Motor neuron (in vitro differentiated cells): ENCODE measurements at regions not wholly inside any gene's neighbourhood (a gene's known extent, or its start where the extent isn't known, plus 50 kb on each side); places are given as distances from the start of the nearest gene placed in this dataset.
A peak's percentile ranks its signal among the peaks of the same experiment; 100 is the strongest.

ENCODE experiments used
- ATAC-seq, 8 experiments: fragments of 200-7000 bp; cut with Tn5 transposase; replicated peaks in 6 of 8; 2 replicates each; pipeline ENCODE4 v1.8.0; 2021; ENCODE audit warnings: mild to moderate bottlenecking in 8 of 8, moderate library complexity in 8 of 8
- H3K27ac ChIP-seq, 2 donors: fragments of 250-450 bp; sonication (Bioruptor Pico); 2 replicates each; pipeline ENCODE4 v1.9.0; 2021; ENCODE audit warnings: antibody characterized with exemption in 2 of 2, mild to moderate bottlenecking in 2 of 2, moderate library complexity in 1 of 2
- H3K4me1 ChIP-seq, 2 donors: fragments of 250-450 bp; sonication (Bioruptor Pico); replicated peaks in 1 of 2; 2 replicates each; pipeline ENCODE4 v1.6.1; 2021; ENCODE audit warnings: antibody characterized with exemption in 2 of 2, mild to moderate bottlenecking in 2 of 2, moderate library complexity in 1 of 2
- H3K4me3 ChIP-seq, 5 donors: fragments of 250-450 bp; sonication (Bioruptor Pico); 2 replicates each; pipeline ENCODE4 v1.9.0; 2021; ENCODE audit warnings: antibody characterized with exemption in 5 of 5, mild to moderate bottlenecking in 5 of 5, moderate library complexity in 4 of 5
- WGBS, 10 experiments: fragments of 450-650 bp; shearing (Covaris generic); methylation state at CpG; one replicate each; pipeline ENCODE4 v1.0.0; 2022; 5-methylcytosine and 5-hydroxymethylcytosine counted together
- in situ Hi-C, 9 experiments: fragments of 400-800 bp; cut with MboI; loops; one replicate each; pipeline ENCODE4 v1.15.0; 2021; ENCODE audit warnings: low sequenced_read_pairs in 9 of 9, low pct_unique_long_range_greater_than_20kb in 2 of 9; ENCODE audit not compliant: unreplicated experiment in 9 of 9

GRCh38 chr19:31961191-31961590 is 384.2 kb upstream of the ZNF507 start:
- peak overlapping the region in 1 of 2 donors; percentile 49 for H3K27ac ChIP-seq
- ATAC-seq, result peak in 4 of 8 experiments; percentile 42 to 63 (median 52)
- in situ Hi-C loops, result no loop called here
- peaks cover 28 to 42% of the 10 kb centered on the region in 2 donors for H3K4me1 ChIP-seq
- WGBS, 10 experiments, result 0 to 92% (median 90%) methylated on average over 1 to 4 of the region's 4 CpGs; no CpG with 5 or more reads in 5 of the 10 experiments
- no peak overlapping the region for H3K4me3 ChIP-seq

DNA sequence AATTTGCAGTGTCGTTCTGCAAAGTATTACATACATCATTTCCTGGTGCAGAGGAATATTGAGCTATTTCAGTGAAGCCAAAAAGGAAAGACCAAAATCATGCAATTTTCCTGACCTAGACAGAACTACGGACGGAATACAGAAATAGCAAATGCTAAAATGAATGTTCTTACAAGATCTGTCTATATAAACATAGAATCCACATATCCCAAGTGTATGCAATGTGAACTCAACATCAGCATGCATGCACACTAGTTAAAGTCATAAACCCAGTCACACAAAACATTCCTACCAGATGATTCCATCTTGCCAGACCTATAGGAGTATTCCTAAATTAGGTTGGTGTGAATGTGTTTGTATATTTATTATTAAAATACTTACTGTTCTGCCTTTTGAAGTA is 383.7 kb upstream of the ZNF507 start:
- no peak overlapping the region for H3K4me3 ChIP-seq
- ATAC-seq, result no peak
- H3K27ac ChIP-seq, result no peak overlapping the region
- in situ Hi-C loops, result no loop called here
- H3K4me1 ChIP-seq, result peaks cover 28 to 42% of the 10 kb centered on the region in 2 donors
- 0 to 100% (median 80%) methylated on average over 2 to 3 of the region's 3 CpGs; no CpG with 5 or more reads in 1 of the 10 experiments for WGBS, 10 experiments

- Histone ChIP-seq H3K4me3 (no peak overlapping the region), H3K4me1 (peaks cover 28 to 42% of the 10 kb centered on the region in 2 donors), H3K27ac (no peak overlapping the region)
- WGBS, 10 experiments, result 0 to 83% (median 37%) methylated on average over 1 to 5 of the region's 5 CpGs; no CpG with 5 or more reads in 3 of the 10 experiments
- in situ Hi-C loops, result no loop called here
- ATAC-seq, result peak in 1 of 8 experiments; percentile 52
Measured at GRCh38 chr19:31962561-31962996, 382.8 kb upstream of the ZNF507 start.

DNA sequence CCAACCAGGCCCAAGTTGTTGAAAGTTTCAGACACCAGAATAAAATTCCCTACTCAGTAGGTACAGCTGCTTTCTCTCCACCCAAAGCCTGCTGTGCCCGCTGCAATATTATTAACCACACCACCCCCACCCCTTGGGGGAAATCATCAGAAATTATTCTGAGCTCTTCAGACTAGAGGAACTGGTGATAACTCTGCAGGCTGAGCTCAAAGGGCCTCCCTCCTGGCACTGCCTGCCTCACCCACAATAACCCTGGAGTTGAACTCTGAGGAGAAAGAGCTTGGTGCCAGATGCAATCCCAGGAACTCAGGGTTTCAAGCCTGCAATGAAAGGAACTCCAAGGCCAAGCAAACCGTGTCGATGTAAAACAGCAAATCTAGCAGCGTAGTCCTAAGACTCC is 381.7 kb upstream of the ZNF507 start:
- H3K27ac ChIP-seq, result no peak overlapping the region
- H3K4me1 ChIP-seq, result peaks cover 28 to 42% of the 10 kb centered on the region in 2 donors
- H3K4me3 ChIP-seq, result no peak overlapping the region
- WGBS, 10 experiments, result 0 to 94% (median 75%) methylated on average over 1 to 3 of the region's 4 CpGs; no CpG with 5 or more reads in 4 of the 10 experiments
- peak in 1 of 8 experiments; percentile 39 for ATAC-seq
- in situ Hi-C loops, result no loop called here

- Histone ChIP-seq H3K4me1 (no peaks in the 10 kb centered on the region), H3K27ac (no peak overlapping the region), H3K4me3 (no peak overlapping the region)
- 7 to 86% (median 79%) methylated on average over 1 to 5 of the region's 5 CpGs; no CpG with 5 or more reads in 3 of the 10 experiments for WGBS, 10 experiments
- no peak for ATAC-seq
- in situ Hi-C loops, result no loop called here
Measured at GRCh38 chr19:31969016-31969415, 376.4 kb upstream of the ZNF507 start.

GRCh38 chr19:31970027-31970461 is 375.4 kb upstream of the ZNF507 start:
- ATAC-seq, result no peak
- no peak overlapping the region for H3K4me3 ChIP-seq
- in situ Hi-C loops, result no loop called here
- H3K4me1 ChIP-seq, result no peaks in the 10 kb centered on the region
- WGBS, 10 experiments, result 0 to 80% (median 55%) methylated on average over 1 to 2 of the region's 2 CpGs; no CpG with 5 or more reads in 4 of the 10 experiments
- no peak overlapping the region for H3K27ac ChIP-seq

DNA sequence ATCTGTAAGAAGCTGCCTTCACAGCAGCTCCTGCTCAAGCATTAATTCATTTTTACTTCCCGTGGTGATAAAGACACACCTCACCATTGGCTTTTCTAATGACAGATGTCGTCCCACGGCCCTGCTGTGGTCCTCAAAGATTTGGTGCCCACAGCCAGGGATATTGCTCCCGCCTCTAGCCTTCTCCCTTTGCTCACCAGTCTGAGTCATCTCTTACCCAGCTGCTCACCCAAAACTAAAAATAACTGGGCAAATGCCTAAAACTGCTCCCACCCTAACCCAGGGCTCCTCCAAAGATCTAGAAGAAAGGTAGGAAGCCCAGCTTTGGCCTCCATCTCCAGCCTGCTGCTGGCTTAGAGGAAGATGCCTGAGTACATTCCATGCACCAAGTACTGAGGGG is 371.1 kb upstream of the ZNF507 start:
- Histone ChIP-seq H3K4me1 (no peaks in the 10 kb centered on the region), H3K27ac (no peak overlapping the region), H3K4me3 (no peak overlapping the region)
- in situ Hi-C loops, result no loop called here
- 0 to 100% (median 60%) methylated on average over 1 to 4 of the region's 4 CpGs; no CpG with 5 or more reads in 5 of the 10 experiments for whole genome bisulfite sequencing, 10 experiments
- no peak for ATAC-seq

DNA sequence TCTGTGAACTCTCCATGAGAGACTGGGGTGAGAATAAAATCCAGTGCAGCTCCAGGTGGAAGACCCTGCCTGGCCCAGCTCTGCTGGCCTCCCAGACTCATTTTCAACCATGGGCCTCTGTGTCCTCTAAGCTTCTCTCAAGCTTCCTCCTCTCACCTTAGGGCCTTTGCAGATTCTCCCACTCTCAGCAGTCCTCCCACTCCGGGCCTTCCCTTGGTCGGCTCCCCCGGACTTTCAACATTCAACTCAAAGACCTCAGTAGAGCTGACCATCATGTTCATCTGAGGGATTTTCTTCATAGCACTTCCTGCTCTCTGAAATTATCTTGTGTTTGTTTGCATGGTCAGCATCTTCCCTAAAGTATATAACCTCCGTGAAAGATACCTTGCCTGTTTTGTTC is 370.5 kb upstream of the ZNF507 start:
- in situ Hi-C loops, result no loop called here
- Histone ChIP-seq H3K27ac (no peak overlapping the region), H3K4me3 (no peak overlapping the region), H3K4me1 (no peaks in the 10 kb centered on the region)
- ATAC-seq, result no peak
- WGBS, 10 experiments, result 38 to 100% (median 83%) methylated on average over 1 to 4 of the region's 4 CpGs; no CpG with 5 or more reads in 3 of the 10 experiments

GRCh38 chr19:31975461-31975860 is 369.9 kb upstream of the ZNF507 start:
- in situ Hi-C loops, result no loop called here
- no peak for ATAC-seq
- no peak overlapping the region for H3K4me3 ChIP-seq
- whole genome bisulfite sequencing, 10 experiments, result 30 to 100% (median 83%) methylated on average over 1 to 4 of the region's 4 CpGs; no CpG with 5 or more reads in 1 of the 10 experiments
- no peaks in the 10 kb centered on the region for H3K4me1 ChIP-seq
- no peak overlapping the region for H3K27ac ChIP-seq

DNA sequence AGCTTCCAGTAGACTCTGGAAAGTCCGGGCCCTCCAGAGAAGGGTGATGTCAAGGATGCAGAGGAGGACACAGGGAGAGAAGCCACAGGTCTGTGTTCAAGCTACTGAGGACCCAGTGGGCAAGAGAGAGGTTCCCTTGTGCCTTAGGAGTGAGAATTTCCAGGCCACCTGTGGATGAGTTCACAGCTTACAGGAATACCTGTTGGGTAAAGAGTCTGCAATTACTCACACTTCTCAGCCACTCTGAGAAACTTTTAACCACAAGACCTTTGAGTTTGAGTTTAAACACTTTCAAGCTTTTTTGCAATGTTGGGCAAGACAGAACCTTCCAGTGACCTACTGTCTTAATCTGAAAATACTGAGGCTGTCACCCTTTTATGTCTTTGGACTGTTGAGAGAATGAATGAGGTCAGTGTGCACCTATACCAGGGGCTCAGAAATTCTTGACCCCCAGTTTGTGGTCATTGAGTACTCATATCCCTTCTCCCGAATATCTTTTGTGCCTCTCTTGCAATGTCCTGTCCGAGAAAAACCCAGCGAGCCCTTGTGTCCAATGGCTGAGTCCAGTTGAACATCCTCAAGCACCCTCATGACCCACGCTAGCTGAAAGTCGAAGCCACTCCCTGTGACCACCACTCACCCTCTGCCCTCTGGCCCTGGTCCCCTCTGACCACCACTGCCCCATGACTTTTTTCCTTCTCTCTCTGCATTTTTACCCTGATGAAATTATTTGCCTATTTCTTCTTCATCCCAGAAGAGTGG is 368.5 kb upstream of the ZNF507 start:
- H3K4me1 ChIP-seq, result no peaks in the 10 kb centered on the region
- in situ Hi-C loops, result no loop called here
- 22 to 96% (median 67%) methylated on average over 2 to 5 of the region's 6 CpGs; no CpG with 5 or more reads in 4 of the 10 experiments for WGBS, 10 experiments
- no peak overlapping the region for H3K4me3 ChIP-seq
- H3K27ac ChIP-seq, result no peak overlapping the region
- no peak for ATAC-seq

- 19 to 100% (median 87%) methylated on average over 1 to 5 of the region's 5 CpGs; no CpG with 5 or more reads in 2 of the 10 experiments for WGBS, 10 experiments
- Histone ChIP-seq H3K27ac (no peak overlapping the region), H3K4me1 (no peaks in the 10 kb centered on the region), H3K4me3 (no peak overlapping the region)
- no peak for ATAC-seq
- in situ Hi-C loops, result no loop called here
Measured at GRCh38 chr19:31979362-31979761, 366.0 kb upstream of the ZNF507 start.

DNA sequence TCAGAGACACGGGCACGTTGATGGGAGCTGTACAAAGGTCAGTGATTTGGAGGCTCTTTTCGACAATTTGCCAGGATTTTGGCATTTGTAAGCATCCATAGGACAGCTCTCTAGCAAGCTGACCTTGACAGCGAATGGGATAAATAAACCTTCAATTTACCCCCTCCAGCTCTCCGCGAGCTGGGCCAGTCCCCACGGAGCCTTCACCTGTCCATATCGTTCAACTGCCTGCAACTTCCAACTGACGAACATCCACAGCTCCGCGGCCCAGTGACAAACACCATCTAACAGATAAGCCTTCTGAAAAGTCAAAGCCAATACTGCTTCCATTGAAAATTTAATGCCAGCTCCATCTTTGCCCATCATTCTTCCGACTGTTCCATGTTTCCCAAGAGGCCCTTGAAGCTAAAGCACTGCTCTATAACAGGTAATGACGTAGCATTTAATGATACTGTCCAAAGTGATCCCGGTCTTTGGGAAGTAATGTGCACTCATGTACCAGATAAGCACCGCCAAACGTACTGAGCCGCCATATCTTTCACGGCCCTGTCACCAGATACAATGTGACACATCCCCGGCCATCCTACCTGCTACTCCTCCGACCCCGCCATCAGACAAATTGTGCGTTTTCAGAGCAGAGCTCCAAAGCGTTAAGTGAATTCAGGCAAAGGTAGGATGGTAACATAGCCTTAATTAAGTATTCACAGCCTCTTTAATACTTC is 365.3 kb upstream of the ZNF507 start:
- 23 to 93% (median 87%) methylated on average over 4 to 14 of the region's 23 CpGs; no CpG with 5 or more reads in 1 of the 10 experiments for WGBS, 10 experiments
- no peak for ATAC-seq
- in situ Hi-C loops, result no loop called here
- no peak overlapping the region for H3K27ac ChIP-seq
- no peak overlapping the region for H3K4me3 ChIP-seq
- no peaks in the 10 kb centered on the region for H3K4me1 ChIP-seq

DNA sequence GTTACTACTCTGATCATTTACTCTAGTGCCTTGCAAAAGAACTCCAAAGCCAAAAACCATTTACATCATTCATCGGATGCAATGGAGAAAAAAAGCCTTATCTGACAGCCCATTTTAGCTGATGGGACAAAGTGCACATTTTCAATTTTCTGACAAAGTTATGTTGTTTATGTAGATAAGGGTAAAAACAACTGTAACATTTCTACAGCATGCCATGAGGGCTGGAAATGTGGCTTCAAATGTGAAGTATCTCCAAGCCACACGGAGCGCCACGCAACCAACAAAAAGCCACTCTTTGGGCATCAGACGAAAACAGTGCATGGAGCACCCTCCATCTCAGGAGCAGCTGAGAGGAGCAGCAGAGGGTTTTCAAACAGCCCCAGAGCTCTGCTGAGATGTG is 364.6 kb upstream of the ZNF507 start:
- no peak overlapping the region for H3K27ac ChIP-seq
- H3K4me3 ChIP-seq, result no peak overlapping the region
- no peaks in the 10 kb centered on the region for H3K4me1 ChIP-seq
- 55 to 97% (median 80%) methylated on average over 1 to 5 of the region's 5 CpGs; no CpG with 5 or more reads in 4 of the 10 experiments for WGBS, 10 experiments
- no peak for ATAC-seq
- in situ Hi-C loops, result no loop called here
